ENCODE measurements at regions not wholly inside any gene's neighbourhood (a gene's known extent, or its start where the extent isn't known, plus 50 kb on each side); places are given as distances from the start of the nearest gene placed in this dataset.
"Not testable (repeated sequence)": the region's sequence is repeated elsewhere in the genome, so short reads cannot be mapped to it uniquely, and the experiment has no call there.

DNA sequence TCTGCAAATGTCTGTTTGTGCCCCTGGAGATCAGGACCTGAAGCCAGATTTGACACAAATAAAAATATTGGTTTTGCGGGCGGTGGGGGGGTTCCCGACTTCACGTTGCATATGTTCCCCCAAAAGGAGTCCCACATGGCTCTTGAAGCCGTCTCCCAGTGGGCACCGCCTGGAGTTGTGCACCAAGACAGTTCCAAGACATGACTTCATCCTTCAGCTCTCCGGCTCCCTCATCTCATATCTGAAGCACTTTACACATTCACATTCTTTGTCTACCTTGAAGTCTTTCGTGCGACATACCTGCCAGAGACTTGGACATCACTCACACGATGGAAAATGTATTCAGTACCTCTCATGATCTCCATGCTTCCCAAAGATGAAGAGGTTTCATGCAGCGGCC is 362.8 kb upstream of the FOXK1 start:
- H3K27me3 Mint-ChIP-seq (ENCODE audit: low read depth), result no peaks in the 10 kb centered on the region
- peaks cover 27% of the 10 kb centered on the region for H3K9me3 Mint-ChIP-seq
- H3K4me1 Mint-ChIP-seq (ENCODE audit: low read depth), result no peaks in the 10 kb centered on the region

DNA sequence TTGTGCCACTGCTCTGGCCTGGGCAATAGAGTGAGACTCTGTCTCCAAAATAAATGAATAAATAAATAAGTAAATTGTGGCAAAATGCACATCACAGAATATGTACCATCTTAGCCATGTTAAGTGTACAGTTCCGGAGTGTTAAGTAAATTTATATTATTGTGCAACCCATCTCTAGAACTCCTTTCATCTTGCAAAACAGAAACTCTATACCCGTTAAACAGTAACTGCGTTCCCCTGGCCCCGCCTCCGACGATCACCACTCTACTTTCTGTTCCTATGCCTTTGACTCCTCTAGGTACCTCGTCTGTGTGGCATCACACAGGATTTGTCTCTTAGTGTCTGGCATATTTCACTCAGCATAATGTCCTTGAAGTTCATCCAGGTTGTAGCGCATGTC is 356.4 kb upstream of the FOXK1 start:
- Mint-ChIP-seq H3K4me3 (no peak overlapping the region), H3K27ac (no peak overlapping the region), H3K36me3 (ENCODE audit: low read depth) (no peaks in the 10 kb centered on the region), H3K9me3 (peaks cover 15% of the 10 kb centered on the region), H3K27me3 (ENCODE audit: low read depth) (no peaks in the 10 kb centered on the region), H3K4me1 (ENCODE audit: low read depth) (no peaks in the 10 kb centered on the region)
- DNase-seq (ENCODE audit: low spot score), result no peak

More for the DNA sequence above, 362.8 kb upstream of the FOXK1 start:
- H3K36me3 Mint-ChIP-seq (ENCODE audit: low read depth), result no peaks in the 10 kb centered on the region
- no peak overlapping the region for H3K27ac Mint-ChIP-seq
- H3K4me3 Mint-ChIP-seq, result no peak overlapping the region
- DNase-seq (ENCODE audit: low spot score), result no peak

DNA sequence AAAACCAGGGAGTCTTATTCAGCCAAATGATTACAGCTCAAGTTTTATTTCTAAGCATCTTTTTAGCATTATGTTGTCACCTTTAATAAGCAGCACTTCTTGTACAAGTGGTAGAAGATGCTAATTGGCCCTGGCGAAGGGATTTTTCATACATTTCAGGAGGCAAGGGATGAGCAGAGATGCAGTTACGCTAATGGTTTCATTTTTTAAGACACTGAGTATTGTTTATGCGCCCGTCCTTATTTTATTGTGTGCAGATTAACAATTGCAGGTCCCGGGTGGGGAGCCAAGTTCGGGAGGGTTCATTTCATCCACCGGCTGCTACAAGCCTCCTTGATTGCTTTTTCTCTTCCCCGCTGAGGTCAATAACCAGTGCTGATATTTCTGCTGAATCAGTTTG is 350.4 kb upstream of the FOXK1 start:
- H3K4me1 Mint-ChIP-seq (ENCODE audit: low read depth), result no peaks in the 10 kb centered on the region
- DNase-seq (ENCODE audit: low spot score), result no peak
- H3K4me3 Mint-ChIP-seq, result no peak overlapping the region
- no peaks in the 10 kb centered on the region for H3K9me3 Mint-ChIP-seq
- no peaks in the 10 kb centered on the region for H3K36me3 Mint-ChIP-seq (ENCODE audit: low read depth)
- H3K27ac Mint-ChIP-seq, result no peak overlapping the region
- no peaks in the 10 kb centered on the region for H3K27me3 Mint-ChIP-seq (ENCODE audit: low read depth)

DNA sequence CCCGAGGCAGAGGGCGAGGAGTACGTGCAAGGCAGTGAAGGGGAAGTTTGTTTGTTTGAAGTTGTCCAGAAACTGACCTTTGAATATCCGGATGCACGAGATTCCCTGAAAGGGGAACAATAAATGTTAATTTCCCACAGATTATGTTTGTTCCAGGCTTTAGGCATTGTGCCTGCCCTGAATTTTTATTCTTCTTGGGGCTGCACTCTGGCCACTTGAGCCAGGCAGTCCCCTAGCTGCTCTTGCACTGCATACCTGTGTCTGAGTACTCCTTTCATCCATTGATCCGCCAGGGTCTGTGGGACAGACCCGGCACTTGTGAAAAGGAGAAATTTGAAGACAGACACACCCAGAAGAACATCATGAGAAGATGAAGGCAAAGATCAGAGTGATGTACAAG is 343.5 kb upstream of the FOXK1 start:
- Mint-ChIP-seq H3K4me3 (no peak overlapping the region), H3K36me3 (ENCODE audit: low read depth) (no peaks in the 10 kb centered on the region), H3K27me3 (ENCODE audit: low read depth) (no peaks in the 10 kb centered on the region), H3K9me3 (peaks cover 4% of the 10 kb centered on the region), H3K4me1 (ENCODE audit: low read depth) (no peaks in the 10 kb centered on the region), H3K27ac (no peak overlapping the region)
- DNase-seq (ENCODE audit: low spot score), result no peak

DNA sequence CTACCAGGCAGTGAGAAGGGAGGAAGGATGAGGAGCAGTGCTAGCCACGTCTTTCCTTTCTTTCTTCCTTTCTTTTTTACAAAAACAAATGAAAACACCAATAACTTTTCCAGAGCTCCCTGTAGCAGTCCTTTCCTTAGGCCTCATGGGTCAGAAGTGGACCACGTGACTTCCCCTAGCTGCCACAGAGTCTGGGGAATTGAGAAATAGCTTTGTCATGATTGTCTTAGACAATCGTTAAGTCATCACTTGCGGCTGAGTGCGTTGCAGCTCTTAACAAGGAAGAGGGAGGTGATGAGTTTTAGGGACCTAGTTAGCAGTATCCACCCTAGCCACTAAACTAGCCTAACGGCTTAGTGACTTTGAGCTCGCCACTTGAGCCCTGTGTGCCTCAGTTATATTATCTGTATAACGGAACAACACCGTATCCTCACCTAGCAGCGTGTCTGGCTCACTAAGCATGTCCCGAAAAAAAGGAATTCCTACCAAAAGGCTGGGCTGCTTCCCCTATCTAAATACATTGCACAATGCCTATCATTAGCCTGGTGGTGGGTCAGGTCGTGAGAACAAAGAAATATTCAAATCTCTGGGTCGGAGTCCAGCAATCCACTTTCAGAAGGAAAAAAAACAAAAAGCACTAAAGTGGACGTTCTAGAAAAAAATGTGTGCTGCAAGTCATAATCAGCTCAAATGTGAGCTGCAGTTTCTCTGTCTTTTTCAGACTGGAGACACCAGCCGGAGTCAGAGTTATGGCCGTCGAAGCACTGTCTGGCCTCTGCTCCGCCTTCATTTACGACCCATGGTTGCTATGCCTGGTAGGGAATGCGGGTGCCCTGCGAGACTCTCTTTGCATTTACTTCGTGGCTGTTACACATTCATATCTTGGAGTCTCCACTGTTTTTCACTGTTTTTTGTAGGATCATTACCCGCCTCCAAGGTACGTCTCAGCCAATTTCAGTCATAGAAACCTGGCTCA is 338.5 kb upstream of the FOXK1 start:
- no peaks in the 10 kb centered on the region for H3K36me3 Mint-ChIP-seq (ENCODE audit: low read depth)
- no peak overlapping the region for H3K4me3 Mint-ChIP-seq
- H3K9me3 Mint-ChIP-seq, result peaks cover 21% of the 10 kb centered on the region
- H3K27ac Mint-ChIP-seq, result no peak overlapping the region
- no peaks in the 10 kb centered on the region for H3K4me1 Mint-ChIP-seq (ENCODE audit: low read depth)
- no peak for DNase-seq (ENCODE audit: low spot score)
- no peaks in the 10 kb centered on the region for H3K27me3 Mint-ChIP-seq (ENCODE audit: low read depth)

DNA sequence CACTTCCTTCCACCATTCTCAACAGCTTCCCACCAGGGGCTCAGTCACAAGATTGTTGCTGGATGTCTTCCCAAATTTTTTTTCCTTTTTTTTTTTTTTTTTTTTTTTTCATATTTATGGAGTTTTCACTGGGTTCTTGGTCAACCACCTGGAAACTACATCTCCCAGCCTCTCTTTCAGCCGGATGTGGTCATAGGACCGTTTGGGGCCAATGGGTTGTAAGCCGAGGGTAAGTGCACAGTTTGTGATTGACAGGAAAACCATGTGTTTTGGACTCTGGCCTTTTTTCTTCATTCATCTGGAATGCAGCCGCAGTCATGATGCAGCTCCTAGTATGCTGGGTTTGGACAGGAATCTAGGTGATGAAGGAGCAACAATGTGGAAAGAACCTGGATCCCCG is 337.1 kb upstream of the FOXK1 start:
- H3K9me3 Mint-ChIP-seq, result peaks cover 21% of the 10 kb centered on the region
- no peaks in the 10 kb centered on the region for H3K27me3 Mint-ChIP-seq (ENCODE audit: low read depth)
- H3K4me1 Mint-ChIP-seq (ENCODE audit: low read depth), result no peaks in the 10 kb centered on the region
- H3K36me3 Mint-ChIP-seq (ENCODE audit: low read depth), result no peaks in the 10 kb centered on the region
- H3K27ac Mint-ChIP-seq, result no peak overlapping the region
- no peak overlapping the region for H3K4me3 Mint-ChIP-seq
- DNase-seq (ENCODE audit: low spot score), result no peak

DNA sequence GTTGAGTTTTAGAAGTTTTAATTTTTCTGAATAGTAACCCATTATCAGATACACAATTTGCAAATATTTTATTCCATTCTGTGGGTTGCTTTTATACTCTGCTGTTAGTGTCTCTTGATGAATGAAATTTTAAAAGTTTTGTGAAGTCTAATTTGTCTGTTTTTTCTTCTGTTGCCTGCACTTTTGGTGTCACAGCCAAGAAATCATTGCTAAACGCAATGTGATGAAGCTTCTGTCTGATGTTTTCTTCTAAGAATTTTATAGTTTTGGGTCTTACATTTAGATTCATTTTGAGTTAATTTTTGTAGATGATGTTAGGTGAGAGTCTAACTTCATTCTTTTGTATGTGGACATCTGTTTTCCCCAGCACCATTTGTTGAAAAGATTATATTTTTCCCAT is 330.0 kb upstream of the FOXK1 start:
- H3K27ac Mint-ChIP-seq, result no peak overlapping the region
- no peaks in the 10 kb centered on the region for H3K36me3 Mint-ChIP-seq (ENCODE audit: low read depth)
- H3K4me1 Mint-ChIP-seq (ENCODE audit: low read depth), result no peaks in the 10 kb centered on the region
- peaks cover 10% of the 10 kb centered on the region for H3K9me3 Mint-ChIP-seq
- no peak overlapping the region for H3K4me3 Mint-ChIP-seq
- DNase-seq (ENCODE audit: low spot score), result no peak
- no peaks in the 10 kb centered on the region for H3K27me3 Mint-ChIP-seq (ENCODE audit: low read depth)

DNA sequence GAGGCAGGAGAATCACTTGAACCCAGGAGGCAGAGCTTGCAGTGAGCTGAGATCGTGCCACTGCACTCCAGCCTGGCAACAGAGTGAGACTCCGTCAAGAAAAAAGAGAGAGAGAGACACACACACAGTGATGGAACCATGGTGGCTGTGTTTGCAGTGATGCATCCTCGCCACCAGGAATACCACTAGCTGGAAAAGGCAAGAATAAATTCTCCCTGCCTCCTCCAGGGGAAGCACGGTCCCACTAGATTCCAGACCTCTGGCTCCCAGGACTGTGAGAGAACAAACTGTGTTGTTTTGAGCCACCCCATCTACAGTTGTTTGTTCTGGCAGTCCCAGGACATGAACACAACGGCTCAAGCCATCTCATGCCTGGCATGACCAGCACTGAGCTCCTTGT is 320.3 kb upstream of the FOXK1 start:
- Mint-ChIP-seq H3K27me3 (ENCODE audit: low read depth) (no peaks in the 10 kb centered on the region), H3K4me1 (ENCODE audit: low read depth) (no peaks in the 10 kb centered on the region)

DNA sequence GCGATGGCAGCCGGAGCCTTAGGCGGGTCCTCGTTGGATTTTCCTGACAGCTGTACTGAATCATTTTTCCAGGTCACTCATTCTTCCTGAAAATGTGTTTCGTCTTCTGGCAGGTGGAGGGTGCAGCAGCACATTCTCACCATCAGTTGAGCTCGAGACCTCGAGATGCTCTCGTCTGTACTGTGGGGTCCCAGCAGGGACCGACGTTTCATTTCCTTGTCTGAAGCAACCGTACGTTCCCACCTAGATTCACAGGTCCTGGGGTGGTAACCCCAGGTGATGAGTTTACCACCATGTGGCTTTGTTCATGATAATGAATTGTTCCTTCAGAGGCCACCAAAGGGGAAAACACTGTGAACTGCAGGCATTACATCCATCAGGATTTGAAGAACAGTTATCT is 298.5 kb upstream of the FOXK1 start:
- Mint-ChIP-seq H3K27ac (no peak overlapping the region), H3K36me3 (ENCODE audit: low read depth) (no peaks in the 10 kb centered on the region), H3K27me3 (ENCODE audit: low read depth) (no peaks in the 10 kb centered on the region), H3K4me3 (no peak overlapping the region), H3K4me1 (ENCODE audit: low read depth) (no peaks in the 10 kb centered on the region), H3K9me3 (no peaks in the 10 kb centered on the region)
- no peak for DNase-seq (ENCODE audit: low spot score)

More for the DNA sequence above, 320.3 kb upstream of the FOXK1 start:
- no peak overlapping the region for H3K4me3 Mint-ChIP-seq
- H3K9me3 Mint-ChIP-seq, result peaks cover 4% of the 10 kb centered on the region
- H3K36me3 Mint-ChIP-seq (ENCODE audit: low read depth), result no peaks in the 10 kb centered on the region
- no peak overlapping the region for H3K27ac Mint-ChIP-seq
- DNase-seq (ENCODE audit: low spot score), result no peak

DNA sequence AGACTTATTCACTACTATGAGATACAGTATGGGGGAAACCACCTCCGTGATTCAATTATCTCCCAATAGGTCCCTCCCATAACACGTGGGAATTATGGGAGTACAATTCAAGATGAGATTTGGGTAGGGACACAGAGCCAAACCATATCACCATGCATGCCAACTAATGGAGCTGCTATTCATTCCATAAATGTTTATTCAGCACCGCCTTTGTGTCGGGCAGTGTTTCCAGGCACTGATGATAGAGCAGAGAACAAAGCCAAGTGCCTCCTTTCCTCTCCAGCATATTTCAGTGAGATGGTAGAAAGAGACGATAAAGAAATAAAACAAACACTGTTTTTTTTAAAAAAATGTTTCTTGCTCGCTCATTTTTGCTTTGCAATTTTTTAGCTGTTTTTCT is 295.9 kb upstream of the FOXK1 start:
- Mint-ChIP-seq H3K4me1 (ENCODE audit: low read depth) (no peaks in the 10 kb centered on the region), H3K27me3 (ENCODE audit: low read depth) (no peaks in the 10 kb centered on the region), H3K36me3 (ENCODE audit: low read depth) (no peaks in the 10 kb centered on the region), H3K4me3 (no peak overlapping the region), H3K9me3 (peaks cover 7% of the 10 kb centered on the region), H3K27ac (no peak overlapping the region)
- DNase-seq (ENCODE audit: low spot score), result no peak

DNA sequence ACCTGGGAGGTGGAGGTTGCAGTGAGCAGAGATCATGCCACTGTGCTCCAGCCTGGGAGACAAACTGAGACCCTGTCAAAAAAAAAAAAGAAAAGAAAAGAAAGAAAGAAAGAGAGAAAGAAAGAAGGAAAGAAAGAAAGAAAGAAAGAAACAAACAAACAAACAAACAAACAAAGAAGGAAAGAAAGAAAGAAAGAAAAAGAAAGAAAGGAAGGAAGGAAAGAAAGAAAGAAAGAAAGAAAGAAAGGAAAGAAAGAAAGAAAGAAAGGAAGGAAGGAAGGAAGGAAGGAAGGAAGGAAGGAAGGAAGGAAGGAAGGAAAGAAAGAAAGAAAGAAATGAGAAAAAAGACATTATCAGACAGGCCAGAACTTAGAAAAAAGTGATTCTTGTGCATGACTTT is 291.0 kb upstream of the FOXK1 start:
- not testable (repeated sequence) for H3K27me3 Mint-ChIP-seq (ENCODE audit: low read depth); H3K36me3 Mint-ChIP-seq (ENCODE audit: low read depth); H3K4me1 Mint-ChIP-seq (ENCODE audit: low read depth); DNase-seq (ENCODE audit: low spot score); H3K4me3 Mint-ChIP-seq; H3K27ac Mint-ChIP-seq
- H3K9me3 Mint-ChIP-seq, result peaks cover 27% of the 10 kb centered on the region

DNA sequence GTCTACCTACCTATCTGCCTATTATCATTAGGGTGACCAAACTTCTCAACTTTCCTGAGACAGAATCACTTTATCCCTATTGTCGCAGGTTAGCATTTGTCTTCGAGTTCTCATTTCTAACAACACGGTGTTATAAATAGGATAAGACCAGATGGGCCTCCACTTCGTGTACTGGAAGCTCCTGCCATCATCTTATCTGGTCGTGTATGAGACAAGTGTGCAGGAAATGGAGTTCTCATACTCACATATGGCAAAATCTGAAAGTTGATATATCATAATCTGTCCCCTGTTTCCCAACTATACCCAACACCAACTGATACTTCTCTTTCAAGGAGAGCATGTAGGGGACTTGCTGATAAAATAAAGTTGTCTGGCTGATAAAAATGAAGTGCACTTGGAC is 287.4 kb upstream of the FOXK1 start:
- Mint-ChIP-seq H3K27me3 (ENCODE audit: low read depth) (no peaks in the 10 kb centered on the region), H3K4me3 (no peak overlapping the region), H3K27ac (no peak overlapping the region), H3K4me1 (ENCODE audit: low read depth) (no peaks in the 10 kb centered on the region), H3K36me3 (ENCODE audit: low read depth) (no peaks in the 10 kb centered on the region), H3K9me3 (peaks cover 27% of the 10 kb centered on the region)
- no peak for DNase-seq (ENCODE audit: low spot score)

DNA sequence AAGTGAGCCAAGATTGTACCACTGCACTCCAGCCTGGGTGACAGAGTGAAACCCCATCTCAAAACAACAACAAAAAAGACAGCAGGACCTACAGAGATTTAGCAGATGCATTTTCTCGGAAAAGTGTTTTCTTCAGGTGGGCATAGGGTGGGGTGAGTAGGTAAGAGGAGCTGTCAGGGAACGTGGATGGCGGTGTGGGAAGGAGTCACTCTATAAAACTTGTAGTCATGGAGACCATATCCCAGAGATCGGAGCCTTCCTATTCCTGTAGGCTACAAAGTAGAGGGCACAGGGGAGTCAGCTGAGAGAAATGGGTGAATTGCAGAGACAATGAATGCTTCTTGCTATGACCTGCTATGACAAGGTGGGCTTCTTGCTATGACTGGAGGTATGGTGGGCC is 283.0 kb upstream of the FOXK1 start:
- no peaks in the 10 kb centered on the region for H3K36me3 Mint-ChIP-seq (ENCODE audit: low read depth)
- H3K4me3 Mint-ChIP-seq, result no peak overlapping the region
- no peaks in the 10 kb centered on the region for H3K4me1 Mint-ChIP-seq (ENCODE audit: low read depth)
- DNase-seq (ENCODE audit: low spot score), result no peak
- peaks cover 19% of the 10 kb centered on the region for H3K9me3 Mint-ChIP-seq
- no peak overlapping the region for H3K27ac Mint-ChIP-seq
- no peaks in the 10 kb centered on the region for H3K27me3 Mint-ChIP-seq (ENCODE audit: low read depth)

DNA sequence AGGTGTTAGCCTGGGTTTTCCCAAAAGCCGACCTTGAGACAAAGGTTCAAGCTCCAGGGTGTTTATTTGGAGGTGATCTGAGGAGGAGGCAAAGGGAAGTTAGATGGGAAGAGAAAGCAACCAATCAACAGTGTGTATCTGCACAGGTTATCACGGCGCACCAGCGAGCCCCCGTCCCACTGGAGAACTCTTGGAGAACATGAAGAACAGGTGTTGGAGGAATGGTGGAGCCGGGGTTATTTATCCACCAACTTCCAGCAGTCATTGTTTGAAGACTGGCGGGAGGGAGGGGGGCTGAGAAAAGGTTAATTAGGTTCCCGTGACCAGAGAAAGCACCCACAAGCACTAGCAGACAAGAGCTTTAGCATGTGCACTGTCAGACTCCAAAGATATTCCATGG is 282.5 kb upstream of the FOXK1 start:
- Mint-ChIP-seq H3K36me3 (ENCODE audit: low read depth) (no peaks in the 10 kb centered on the region), H3K27ac (no peak overlapping the region), H3K9me3 (peaks cover 15% of the 10 kb centered on the region), H3K4me1 (ENCODE audit: low read depth) (no peaks in the 10 kb centered on the region), H3K27me3 (ENCODE audit: low read depth) (no peaks in the 10 kb centered on the region), H3K4me3 (no peak overlapping the region)
- no peak for DNase-seq (ENCODE audit: low spot score)
